Astrocyte of the cerebellum (primary cell): ENCODE measurements at regions not wholly inside any gene's neighbourhood (a gene's known extent, or its start where the extent isn't known, plus 50 kb on each side); places are given as distances from the start of the nearest gene placed in this dataset.

Experiments used
- DNase-seq: peaks from one replicate; pipeline ENCODE4 v3.0.0-alpha.2; 2011; ENCODE audit warnings: low read depth
- H3K4me3 ChIP-seq: 2 replicates; pipeline ENCODE4 v1.5.1; 2011; ENCODE audit warnings: mild to moderate bottlenecking, low read depth, low read length, moderate library complexity
- in situ Hi-C: cut with HindIII; loops from 2 replicates; pipeline ENCODE4 v1.10.0; 2017; ENCODE audit warnings: low sequenced_read_pairs
- TF ChIP-seq, protein P1 (sequence below): IDR thresholded peaks from 2 replicates; pipeline ENCODE4 v1.5.1; 2012; ENCODE audit warnings: low read length, low read depth, moderate library complexity, mild to moderate bottlenecking; ENCODE audit errors: missing control alignments

DNA sequence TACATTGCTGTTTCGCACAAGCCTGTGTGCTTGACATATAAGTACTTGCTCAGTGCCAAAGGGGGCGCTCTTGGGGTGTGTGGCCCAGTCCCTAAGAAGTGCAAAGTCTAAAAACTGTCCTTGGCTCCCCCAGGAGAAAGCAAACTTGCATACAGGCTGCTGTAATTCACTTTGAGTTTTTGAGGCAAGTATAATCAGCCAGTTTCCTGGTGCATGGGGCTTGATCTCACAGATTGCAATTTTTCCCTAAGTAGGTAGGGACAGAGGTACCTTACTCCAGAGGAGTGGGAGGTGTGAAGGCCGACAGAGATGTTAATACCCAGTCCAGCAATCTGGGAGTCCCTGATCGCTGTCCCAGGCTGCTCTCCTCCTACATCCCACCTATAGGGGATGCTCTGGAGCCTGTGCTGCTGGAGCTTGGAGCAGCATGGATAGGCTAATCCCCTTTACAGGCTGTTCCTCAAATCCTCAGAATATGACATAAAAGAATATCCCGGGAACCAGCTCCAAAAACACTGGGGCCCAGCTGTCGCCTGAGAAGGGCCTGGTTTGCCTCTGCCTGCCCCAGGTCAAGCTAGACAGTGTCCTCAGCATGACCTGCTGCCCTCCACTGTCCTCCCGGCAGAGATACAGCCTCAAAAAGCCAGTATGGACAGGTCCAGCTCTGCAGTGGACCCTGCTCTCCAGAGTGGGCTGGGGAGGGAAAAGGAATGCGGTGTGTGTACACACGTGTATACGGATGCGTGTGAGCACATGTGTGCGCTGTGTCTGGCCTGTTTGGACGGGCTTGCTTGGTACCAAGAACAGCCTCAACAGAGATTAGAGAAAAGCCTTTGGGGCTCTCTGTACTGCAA is 136.5 kb upstream of the HAAO start:
- no peak overlapping the region for H3K4me3 ChIP-seq
- TF ChIP-seq, protein P1, sequence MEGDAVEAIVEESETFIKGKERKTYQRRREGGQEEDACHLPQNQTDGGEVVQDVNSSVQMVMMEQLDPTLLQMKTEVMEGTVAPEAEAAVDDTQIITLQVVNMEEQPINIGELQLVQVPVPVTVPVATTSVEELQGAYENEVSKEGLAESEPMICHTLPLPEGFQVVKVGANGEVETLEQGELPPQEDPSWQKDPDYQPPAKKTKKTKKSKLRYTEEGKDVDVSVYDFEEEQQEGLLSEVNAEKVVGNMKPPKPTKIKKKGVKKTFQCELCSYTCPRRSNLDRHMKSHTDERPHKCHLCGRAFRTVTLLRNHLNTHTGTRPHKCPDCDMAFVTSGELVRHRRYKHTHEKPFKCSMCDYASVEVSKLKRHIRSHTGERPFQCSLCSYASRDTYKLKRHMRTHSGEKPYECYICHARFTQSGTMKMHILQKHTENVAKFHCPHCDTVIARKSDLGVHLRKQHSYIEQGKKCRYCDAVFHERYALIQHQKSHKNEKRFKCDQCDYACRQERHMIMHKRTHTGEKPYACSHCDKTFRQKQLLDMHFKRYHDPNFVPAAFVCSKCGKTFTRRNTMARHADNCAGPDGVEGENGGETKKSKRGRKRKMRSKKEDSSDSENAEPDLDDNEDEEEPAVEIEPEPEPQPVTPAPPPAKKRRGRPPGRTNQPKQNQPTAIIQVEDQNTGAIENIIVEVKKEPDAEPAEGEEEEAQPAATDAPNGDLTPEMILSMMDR = peak; percentile 78
- no peak for DNase-seq
- in situ Hi-C loops = no loop called here

DNA sequence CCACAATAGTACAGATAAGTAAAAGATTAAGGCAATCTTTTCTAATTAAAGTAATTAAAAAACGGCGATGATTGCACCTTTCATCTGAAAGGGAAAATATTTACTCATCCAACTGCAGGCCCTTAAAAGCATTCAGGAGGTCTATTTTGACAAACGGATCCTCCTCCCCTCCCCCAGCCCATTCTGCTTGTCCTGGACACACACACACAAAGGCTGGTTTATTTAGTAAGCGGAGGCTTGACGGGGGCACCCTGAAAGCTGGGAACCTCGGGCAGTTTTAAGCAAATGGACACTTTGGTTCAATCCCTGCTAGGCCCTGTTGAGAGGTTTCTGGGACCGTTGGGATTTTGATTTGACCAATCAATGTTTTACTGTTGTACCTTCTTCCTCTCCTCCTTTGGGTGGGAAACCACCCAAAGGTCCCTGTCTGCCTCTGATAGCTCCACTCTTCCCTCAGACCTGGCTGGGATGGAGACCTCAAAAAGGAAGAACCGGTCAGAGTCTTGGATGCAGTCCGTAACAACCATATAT is 135.8 kb upstream of the HAAO start:
- no peak overlapping the region for H3K4me3 ChIP-seq
- in situ Hi-C loops = no loop called here
- TF ChIP-seq, protein P1 = no peak
- DNase-seq = no peak

DNA sequence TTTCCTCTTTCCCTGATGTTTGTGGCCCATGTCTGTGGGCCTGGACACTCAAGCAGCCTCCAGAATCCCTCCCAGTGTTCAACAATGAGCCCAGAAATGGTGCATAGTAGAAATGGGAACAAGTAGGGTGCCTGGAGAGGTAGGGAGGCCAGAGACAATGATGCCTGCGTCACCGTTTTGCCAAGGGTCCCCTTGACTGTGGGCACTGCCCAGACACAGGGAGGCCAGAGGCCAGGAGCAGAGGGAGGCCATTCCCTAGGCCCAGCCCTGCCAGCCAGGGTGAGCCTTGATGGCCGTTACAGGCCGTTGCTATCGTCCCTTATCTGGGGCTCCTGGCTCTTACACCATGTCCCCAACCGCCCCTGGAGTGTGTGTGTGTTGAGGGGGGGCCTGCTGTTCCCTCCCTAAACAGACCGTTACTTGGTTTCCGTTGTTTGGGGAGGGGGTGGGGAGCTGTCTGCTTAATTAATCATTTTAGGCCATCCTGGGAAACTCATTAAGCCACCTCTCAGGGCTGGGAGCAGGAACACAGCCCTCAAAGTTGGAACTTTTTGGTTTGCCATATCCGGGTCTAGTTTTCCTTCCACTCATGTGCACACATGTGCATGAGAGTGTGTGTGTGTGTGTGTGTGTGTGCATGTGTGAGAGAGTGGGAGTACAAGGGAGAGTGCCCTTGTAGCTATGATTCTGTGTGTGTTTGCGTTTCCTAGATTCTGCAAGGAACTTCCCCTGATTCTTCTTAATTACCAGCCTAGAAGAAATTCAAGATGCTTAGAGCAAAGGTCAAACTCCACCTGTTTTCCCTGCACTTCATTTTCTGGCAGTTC is 135.2 kb upstream of the HAAO start:
- in situ Hi-C loops = no loop called here
- no peak for DNase-seq
- TF ChIP-seq, protein P1 = no peak
- H3K4me3 ChIP-seq = no peak overlapping the region

DNA sequence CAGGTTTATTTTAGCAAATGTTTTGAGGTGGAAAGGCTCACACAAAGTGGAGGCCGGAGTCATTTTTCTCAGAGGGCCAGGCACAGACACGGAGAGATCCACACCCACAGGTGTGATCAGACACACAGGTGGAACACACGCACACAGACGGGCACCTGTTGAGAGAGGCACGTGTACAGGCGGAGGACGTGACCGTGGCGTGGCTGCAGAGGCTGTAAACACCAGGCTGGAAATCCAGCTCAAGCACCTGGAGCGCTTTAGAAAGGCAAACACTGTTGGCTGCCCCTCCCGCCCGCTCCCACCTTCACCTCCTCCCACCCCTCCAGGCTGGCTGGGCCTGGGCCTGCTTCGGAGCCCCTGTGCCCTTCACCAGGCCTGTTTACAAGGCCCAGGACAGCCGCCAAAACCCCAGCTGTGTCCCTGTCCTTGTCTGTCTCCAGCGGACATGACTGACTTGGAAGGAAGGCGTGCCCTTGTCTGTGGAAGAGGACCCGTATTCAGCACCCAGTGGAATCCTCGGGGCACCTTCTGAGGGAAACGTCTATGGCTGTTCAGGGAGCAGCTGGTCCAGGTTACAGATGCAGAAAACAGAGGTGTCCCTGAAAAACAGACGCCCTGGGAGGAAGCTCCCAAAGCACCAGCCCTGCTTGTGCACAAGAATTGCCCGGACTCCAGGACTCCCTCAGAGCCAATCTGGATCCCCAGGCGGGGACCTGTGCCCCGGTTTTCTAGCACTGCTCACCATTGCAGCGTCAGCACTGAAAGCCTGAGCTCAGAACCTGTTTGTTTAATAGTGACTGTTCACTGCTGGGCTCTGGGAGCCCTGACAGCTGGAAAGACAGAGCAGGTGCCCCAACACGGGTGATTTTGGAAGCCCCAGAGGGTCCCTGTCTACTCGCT is 134.3 kb upstream of the HAAO start:
- DNase-seq = no peak
- in situ Hi-C loops = no loop called here
- H3K4me3 ChIP-seq = no peak overlapping the region
- TF ChIP-seq, protein P1 = no peak

DNA sequence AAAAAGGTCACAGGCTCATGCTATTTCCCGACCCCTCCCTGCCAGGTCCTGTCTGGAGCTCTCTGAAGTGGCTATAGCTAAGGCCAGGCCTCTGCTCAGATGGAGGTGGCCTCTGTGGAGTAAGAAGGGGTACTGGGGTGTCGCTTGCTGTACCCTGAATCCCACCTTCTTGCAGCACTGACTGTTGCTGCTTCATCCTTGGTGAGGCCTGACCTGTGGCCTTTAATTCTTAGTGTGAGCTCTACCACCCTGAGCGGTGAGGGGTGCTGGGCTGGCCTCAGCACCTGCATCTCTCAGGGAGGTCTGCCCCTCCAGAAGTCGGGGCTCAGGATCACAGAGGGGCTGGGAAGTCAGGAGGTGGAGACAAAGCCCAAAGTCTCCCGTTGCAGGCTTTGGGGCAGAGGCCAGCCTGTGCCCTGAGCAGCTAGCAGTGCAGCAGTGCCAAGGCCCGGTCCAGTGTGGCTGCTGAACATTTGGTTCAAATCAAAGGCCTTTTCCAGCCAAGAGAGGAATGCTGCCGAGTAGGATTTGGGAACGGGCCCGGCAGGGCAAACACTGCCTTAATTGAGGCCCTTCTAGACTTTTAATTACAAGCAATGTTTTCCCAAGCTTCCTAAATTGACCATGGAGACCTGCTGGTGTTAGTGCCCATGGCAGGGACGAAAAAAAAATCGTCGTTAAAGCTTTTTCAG is 133.5 kb upstream of the HAAO start:
- in situ Hi-C loops = no loop called here
- DNase-seq = no peak
- no peak overlapping the region for H3K4me3 ChIP-seq
- TF ChIP-seq, protein P1 = no peak
